ENCODE measurements at regions not wholly inside any gene's neighbourhood (a gene's known extent, or its start where the extent isn't known, plus 50 kb on each side); places are given as distances from the start of the nearest gene placed in this dataset.
"Not testable (repeated sequence)": the region's sequence is repeated elsewhere in the genome, so short reads cannot be mapped to it uniquely, and the experiment has no call there.

- not testable (repeated sequence) for TF ChIP-seq CTCF (IDR thresholded peaks at IDR 0.05 in 8 of 11, conservative IDR thresholded peaks at IDR 0.05 in 3 of 11); POLR2A (IDR thresholded peaks at IDR 0.05)
Observed at GRCh38 chrX:124271599-124271998, 60.9 kb upstream of the TEX13D start.
